ENCODE measurements at regions not wholly inside any gene's neighbourhood (a gene's known extent, or its start where the extent isn't known, plus 50 kb on each side); places are given as distances from the start of the nearest gene placed in this dataset.
"Not testable (repeated sequence)": the region's sequence is repeated elsewhere in the genome, so short reads cannot be mapped to it uniquely, and the experiment has no call there.

DNA sequence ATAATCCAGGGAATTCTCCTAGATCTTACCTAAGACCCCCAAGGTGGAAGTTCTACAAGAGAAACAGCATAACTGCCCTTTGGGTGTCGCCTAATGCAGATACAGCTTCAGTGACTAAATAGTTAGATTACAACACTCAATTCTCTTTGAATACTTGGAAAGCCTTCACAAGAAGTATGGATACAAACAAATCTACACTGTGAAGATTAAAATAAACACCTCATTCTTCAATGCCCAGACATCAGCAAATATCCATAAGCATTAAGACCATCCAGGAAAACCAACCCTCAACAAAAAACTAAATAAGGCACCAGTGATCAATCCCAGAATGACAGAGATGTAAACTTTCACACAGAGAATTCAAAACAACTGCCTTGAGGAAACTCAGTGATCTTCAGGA lies 963.2 kb downstream of the PLOD2 start:
- DNase-seq = no peak

DNA sequence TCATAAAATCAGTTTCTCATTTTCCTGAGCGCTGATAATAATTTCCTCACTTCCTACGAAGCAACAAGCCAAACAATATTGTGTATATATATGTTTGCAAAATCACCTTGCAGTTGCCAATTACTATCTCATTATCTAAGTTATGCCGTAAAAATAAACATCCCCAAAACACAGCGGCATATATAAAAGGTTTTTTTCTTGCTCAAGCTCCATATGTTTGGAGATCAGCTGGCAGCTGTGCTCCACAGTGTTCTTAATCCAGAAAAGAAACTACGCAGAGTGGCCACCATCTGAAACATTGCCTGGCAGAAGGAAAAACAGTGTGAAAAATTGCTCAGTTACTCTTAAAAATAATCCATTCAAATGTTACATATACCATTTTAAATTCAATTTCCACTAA lies 951.4 kb downstream of the PLOD2 start:
- DNase-seq = no peak

DNA sequence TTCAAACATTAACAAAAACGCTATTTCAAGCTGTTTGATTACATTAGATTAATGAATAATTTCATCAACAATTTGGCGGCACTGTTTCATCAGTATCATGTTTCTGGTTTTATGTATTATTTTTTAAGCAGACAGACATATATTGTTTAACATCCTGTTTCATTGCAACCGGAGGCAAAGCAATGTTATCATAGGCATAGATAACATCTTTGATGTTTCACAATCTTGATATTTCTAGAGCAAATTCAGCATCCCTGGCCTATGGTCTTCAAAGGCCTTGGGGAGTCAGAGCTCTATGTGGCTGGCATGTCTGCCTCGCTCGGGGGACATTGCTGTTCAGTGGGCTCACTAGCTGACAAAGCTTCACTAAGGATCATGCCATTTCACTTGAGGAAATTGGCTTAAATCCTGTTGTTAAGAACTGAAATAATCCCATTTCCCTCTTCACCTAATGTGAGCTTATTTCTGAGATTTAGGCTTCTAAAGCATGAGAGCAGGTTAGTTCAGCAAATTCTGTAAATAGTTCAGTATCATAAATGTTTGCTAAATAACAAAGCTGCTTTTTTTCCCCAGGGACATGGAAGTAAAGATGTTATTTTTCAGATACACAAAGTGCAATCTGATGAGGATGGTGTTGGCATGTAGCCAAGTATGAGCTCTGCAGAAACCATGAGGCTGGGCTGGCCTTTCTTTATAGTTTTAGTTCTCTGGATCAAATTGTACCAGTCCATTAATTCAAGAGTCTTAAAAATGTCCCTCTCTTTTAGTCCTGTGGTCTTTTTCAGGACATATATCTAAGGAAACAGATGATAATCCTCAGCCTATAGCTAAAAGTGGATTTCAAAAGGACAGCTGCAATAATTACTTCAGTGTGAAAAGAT lies 941.4 kb downstream of the PLOD2 start:
- no peak for DNase-seq

DNA sequence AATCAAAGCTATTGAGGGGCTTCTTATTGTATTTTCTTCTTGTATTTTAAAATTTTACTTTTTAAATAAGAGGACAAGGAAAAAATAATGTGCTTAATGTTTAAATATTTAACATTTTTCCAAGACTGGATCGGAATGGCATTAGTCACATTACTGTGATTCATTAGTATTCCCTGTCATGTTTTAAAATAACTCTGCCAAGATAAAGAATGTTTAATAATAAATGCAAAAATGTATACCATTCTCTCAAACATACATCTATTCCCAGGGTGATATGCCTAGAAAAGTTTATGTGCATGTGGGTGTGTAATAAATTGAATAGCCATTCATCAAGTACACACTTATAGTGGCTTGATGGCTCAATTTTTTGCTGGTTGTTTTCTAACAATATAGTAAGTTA lies 936.1 kb downstream of the PLOD2 start:
- DNase-seq = no peak

DNA sequence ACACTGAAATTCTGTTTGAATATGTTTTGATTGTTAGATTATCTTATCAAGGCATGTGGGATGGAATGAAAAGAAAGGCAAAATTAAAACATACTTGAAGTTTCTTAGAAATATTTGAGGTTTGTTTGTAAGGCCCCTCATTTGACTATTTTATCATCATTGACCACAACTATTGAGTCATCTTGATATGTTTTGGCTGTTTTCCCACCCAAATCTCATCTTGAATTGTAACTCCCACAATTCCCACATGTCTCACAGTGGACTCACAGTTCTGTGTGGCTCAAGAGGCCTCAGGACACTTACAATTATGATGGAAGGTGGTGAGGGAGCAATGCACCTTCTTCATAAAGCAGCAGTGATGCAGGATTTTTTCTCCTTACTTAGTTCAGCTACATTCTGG lies 917.1 kb downstream of the PLOD2 start:
- DNase-seq = no peak

DNA sequence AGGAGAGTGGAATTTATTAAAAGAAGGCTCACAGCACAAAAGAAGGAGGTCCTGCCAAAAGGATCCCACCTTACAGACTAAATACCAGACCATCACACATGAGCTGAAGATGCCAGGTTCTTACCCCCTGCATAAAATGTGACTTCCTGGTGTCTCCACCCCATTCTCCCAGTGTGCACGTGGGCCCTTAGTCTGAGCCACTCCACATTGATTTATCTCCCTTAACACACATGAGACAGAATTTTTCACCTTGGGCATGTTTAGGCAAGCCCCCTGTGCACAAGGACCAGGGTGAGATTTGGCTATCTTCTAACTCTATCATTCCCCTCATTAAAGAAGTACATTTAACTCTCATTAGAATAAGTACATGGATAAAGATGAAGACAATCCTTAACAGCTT lies 916.7 kb downstream of the PLOD2 start:
- no peak for DNase-seq

DNA sequence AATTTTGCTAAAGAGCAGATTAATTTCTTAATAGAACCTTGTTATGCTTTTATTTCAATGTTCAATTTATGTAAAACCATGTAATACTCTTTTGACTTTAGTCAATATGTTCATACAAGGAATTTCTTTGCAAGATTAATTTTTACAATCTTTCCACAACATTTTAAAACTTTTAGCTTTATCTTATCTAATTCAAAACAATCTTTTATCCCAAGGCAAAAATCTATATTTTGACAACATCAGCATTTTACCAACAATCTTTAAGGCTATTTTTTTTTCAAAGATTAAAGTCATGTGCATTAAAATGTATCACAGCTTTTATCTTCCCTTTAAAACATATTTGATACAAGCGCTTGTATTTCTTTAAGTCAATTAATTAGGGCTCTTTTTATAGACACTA lies 914.7 kb downstream of the PLOD2 start:
- DNase-seq = no peak

DNA sequence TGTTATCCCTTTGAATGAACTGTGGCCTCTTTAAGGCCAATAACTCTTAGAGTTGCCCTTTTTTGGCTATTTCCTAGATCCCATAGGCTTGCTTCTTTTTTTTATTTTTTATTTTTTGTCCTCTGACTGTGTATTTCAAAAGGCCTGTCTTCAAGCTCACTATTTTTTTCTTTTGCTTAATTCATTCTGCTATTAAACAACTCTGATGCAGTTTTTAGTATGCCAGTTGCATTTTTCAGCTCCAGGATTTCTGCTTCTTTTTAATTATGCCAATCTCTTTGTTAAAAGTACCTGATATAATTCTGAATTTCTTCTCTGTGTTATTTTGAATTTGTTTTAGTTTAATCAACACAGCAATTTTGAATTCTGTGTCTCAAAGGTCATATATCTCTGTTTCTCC lies 912.1 kb downstream of the PLOD2 start:
- no peak for DNase-seq

DNA sequence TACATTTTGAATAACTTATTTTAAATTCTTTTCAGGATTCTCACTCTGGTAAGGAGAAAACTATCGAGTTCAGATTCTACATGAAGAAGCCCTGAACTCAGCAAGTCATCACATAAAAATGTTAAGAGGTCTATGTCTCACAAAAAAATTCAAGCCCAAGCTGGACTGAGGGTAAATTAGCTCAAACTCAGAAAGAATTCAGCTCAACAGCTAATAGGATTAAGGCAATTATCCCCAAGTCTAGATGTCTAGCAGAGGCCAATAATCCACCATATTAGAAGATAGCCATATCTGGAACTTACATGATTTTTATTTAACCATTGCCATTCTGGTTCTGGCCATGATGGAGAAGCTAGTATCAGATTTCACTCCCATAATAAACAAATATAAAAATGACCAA lies 909.7 kb downstream of the PLOD2 start:
- no peak for DNase-seq

DNA sequence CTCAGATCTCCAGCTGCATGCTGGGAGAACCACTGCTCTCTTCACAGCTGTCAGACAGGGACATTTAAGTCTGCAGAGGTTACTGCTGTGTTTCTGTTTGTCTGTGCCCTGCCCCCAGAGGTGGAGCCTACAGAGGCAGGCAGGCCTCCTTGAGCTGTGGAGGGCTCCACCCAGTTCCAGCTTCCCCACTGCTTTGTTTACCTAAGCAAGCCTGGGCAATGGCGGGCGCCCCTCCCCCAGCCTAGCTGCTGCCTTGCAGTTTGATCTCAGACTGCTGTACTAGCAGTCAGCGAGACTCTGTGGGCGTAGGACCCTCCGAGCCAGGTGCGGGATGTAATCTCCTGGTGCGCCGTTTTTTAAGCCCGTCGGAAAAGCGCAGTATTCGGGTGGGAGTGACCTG lies 903.0 kb downstream of the PLOD2 start:
- DNase-seq = not testable (repeated sequence)

DNA sequence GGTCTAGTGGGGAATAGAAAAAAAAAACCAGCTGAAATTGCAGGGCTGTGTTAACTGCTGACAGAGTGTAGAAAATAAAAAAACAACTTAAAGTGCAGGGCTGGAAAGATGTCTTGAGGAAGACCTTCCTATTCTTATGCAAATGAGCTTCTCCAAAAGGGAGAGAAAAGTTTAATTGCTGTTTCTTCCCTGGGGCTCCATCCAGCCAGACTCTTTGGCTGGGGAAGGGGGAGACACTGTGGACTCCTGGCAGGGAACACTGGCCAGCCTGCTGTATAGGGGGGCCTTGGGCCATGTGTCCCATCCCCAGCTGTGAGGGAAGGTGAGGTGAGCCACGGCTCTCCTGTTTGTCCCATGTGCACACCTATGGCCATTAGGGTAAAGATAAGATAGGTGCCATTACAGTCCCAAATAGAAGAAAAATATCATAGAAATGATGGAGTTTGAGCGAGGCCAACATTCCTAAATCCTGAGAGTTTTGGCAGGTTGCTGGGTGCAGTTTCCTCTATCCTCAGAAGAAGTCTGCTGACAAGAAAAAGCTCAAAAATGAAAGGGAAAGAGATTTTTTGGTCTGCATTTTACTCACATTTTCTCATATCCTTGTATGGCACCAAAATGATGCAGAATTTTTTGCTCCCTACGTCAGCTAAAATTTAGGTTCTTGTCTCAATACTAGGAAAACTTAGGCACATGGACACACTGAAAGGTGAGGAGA lies 901.7 kb downstream of the PLOD2 start:
- no peak for DNase-seq

DNA sequence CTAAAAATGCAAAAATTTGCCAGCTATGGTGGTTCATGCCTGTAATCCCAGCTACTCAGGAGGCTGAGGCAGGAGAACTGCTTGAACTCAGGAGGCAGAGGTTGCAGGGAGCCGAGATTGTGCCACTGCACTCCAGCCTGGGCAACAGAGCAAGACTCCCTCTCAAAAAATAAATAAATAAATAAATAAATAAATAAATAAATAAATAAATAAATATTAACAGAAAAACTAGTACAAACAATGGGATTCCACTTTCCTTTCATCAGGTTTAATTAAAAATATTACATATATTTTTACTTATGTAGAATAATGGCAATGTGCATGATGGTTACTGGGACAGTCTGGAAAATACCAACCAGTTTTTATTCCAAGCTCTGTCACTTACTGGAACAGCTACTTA lies 897.5 kb downstream of the PLOD2 start:
- DNase-seq = not testable (repeated sequence)

DNA sequence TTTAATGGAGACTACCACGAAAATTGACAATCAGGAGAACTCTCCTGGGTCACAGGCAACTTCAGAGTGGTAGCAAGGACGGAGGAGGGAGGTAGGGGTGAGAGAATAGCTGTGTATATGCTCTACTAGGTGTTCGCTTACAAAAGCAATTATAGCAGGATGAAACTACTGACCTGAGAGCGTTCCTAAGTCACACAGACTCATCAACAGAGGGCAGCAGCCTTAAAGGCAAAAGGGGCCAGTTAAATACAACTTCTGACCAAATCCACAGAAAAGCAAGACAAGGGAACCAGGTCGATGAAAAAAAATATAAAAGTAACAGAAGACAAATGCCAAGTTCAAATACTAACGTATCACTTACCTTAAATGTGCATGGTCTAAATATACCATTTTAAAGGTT lies 894.6 kb downstream of the PLOD2 start:
- DNase-seq = no peak

DNA sequence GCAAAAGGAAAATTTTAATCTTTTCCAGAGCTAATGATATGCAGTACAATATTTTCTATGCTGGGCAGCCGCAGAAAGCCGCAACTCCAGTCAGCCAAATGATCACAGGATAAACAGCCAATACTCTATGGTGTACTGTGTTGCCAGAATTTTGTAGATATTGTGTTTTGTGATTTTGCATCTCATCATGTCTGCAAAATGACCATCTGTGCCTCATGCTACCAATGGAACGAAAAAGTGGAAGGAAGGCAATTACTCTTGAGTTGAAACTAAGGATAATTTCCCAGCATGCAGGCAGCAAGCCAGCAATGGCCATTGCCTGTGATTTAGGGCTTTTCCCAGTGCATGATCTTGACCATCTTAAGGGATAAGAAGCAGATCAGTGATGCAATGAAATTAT lies 891.9 kb downstream of the PLOD2 start:
- DNase-seq = no peak

DNA sequence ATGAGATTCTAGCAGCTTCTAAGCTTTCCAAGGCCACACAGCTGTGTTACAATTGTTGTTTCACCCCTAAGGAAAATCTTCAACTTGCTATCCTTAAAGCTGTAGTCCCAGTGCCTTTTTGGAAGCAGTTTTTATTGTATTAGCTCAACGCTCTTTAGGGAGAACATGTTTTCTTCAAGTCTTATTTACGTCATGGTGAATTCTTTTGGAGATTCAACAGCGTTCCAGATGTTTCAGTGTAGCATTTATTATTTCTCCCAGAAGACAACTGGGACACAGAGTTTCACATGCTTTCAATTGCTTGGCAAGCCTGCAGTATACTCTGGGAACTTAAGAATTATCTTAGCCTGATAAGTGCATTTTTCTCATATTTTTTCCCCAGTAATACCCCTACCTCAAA lies 888.3 kb downstream of the PLOD2 start:
- DNase-seq = no peak

DNA sequence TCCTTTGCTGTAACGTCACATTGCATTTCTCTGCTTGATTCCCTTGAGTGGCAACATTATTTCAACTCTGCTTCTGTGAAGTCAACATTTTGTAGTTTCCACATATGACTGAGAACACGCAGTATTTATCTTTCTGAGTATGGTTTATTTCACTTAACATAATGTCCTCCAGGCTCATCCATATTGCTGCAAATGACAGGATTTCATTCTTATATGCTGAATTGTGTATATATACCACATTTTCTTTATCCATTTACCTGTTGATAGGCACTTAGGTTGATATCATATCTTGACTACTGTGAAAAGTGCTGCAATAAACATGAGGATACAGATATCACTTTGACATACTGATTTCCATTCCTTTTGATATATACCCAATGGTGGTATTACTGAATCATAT lies 878.5 kb downstream of the PLOD2 start:
- no peak for DNase-seq

DNA sequence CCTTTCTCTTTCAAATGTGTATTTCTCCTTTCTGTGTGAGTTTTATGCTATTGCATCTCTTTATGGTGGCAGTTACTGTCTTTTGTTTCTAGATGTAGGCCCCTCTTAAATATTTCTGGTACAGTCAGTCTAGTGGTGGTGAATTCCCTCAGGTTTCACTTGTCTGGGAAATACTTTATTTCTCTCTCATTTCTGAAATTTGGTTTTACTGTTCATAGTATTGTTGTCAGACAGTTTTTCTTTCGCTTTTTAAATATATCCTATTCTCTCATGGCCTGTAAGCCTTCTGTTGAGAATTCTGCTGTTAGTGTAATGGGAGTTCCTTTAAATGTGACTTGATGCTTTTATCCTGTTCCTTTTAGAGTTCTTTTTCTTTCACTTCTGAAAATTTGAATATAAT lies 874.0 kb downstream of the PLOD2 start:
- no peak for DNase-seq

DNA sequence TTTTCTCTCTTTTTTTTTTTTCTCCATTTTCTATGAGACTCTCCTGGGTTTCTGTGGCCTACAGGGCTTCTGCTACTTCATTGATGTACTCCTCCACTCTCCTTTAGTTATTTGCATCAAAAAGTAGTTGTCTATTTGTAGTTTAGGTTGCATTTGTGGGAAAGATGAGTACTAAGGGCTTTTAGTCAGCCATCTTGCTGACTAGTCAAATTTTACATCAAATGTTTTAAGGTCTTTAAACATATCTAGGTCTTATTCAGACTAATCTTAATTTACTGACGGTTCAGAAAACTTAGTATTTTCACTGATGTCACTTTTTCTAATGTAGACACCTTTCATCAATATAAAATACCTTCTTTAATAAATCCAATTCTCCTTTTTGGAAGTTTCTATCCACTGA lies 871.0 kb downstream of the PLOD2 start:
- DNase-seq = no peak

DNA sequence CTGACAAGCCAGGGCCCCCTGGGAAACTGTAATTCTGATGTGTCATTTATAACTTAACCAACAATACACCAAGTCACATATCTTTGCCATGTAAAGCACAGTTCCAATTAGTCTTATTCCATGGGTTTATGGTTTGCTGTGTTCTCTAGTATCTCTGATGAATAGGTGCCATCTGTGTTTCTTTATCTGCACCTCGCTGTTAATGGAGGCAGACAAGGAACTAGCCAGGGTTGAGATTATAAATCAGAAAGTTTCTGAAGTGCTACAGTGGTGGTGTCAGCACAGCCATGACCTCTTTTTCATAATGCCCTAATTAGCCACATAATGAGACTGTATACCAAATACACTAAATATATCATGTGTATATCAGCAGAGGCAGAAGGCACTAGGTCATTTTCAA lies 866.4 kb downstream of the PLOD2 start:
- DNase-seq = no peak

DNA sequence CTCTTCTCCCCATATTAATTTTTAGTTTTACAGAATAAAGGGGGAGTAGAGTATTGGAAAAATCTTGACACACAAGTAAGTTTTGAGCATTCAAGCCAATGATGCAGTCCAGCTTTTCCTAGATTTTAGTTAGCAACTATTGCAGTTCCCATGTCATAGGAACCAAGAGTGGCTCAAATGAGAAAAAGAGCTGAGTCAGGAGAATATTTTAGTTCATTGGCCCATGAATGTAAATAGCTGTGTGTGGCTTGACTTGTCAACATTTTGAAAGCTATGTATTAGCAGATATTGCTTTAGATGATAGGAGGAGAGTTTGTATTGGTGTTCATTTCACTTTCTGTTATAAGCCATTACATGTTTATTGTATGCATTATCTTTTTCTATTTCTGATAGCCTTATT lies 853.7 kb downstream of the PLOD2 start:
- DNase-seq = no peak

DNA sequence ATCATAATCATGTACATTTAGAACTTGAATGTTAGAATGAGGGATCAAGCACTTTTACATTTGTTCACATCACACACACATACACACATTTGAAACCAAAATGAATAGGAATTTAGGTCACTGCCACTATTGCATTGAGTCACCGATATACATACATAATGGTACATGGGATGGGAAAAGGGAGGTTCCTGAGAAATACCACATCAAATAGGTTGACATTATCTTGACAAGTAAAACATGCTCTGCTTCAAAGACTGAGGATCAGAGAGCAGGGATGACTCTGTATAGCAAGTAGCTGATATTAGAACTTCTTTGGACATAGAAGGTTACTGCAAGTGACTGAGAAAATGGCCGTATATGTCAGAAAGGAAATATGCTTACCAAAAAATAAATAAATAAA lies 847.2 kb downstream of the PLOD2 start:
- no peak for DNase-seq

DNA sequence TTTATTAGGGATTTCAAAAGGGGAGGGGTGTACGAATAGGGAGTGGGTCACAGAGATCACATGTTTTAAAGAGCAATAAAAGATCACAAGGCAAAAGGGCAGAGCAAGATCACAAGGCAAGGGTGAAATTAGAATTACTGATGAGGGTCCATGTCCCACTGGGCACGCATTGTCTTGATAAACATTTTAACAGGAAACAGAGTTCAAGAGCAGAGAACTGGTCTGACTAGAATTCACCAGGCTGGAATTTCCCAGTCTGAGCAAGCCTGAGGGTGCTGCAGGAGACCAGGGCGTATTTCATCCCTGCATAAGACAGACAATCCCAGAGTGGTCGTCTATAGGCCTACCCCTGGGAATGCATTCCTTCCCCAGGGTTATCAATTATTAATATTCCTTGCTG lies 844.7 kb downstream of the PLOD2 start:
- DNase-seq = not testable (repeated sequence)

DNA sequence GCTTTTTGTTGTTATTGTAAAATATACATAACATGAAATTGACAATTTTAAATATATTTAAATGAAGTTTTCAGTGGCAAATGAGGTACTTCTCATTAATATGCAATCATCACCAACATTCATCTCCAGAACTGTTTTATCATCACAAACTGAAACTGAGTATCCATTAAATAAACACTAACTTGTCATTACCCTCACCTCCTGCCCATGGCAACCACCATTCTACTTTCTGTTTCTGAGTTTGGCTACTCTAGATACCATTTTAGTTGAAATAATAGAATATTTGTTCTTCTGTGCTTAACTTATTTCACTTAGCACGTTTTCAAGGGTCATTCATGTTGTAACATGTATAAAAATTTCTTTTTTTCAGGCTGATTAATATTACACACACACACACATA lies 834.3 kb downstream of the PLOD2 start:
- no peak for DNase-seq

DNA sequence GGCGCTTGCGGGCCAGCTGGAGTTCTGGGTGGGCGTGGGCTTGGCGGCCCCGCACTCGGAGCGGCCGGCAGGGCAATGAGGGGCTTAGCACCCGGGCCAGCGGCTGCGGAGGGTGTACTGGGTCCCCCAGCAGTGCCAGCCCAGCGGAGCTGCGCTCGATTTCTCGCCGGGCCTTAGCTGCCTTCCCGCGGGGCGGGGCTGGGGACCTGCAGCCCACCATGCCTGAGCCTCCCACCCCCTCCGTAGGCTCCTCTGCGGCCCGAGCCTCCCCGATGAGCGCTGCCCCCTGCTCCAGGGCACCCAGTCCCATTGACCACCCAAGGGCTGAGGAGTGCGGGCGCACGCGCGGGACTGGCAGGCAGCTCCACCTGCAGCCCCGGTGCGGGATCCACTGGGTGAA lies 827.6 kb downstream of the PLOD2 start:
- not testable (repeated sequence) for DNase-seq

DNA sequence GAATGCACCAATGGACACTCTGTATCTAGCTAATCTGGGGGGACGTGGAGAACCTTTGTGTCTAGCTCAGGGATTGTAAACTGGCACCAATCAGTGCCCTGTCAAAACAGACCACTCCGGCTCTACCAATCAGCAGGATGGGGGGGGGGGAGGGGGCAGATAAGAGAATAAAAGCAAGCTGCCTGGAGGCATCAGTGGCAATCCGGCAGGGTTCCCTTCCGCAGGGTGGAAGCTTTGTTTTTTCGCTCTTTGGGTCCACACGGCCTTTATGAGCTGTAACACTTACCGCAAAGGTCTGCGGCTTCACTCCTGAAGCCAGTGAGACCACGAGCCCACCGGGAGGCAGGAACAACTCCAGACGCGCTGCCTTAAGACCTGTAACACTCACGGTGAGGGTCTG lies 827.1 kb downstream of the PLOD2 start:
- DNase-seq = no peak

All from activated effector memory CD4-positive, alpha-beta T cell treated with anti-CD3 and anti-CD28 coated beads, Interleukin-2, amount 50 U/mL, for 16 hours (primary cell).